ENCODE measurements at regions not wholly inside any gene's neighbourhood (a gene's known extent, or its start where the extent isn't known, plus 50 kb on each side); places are given as distances from the start of the nearest gene placed in this dataset.
"Not testable (repeated sequence)": the region's sequence is repeated elsewhere in the genome, so short reads cannot be mapped to it uniquely, and the experiment has no call there.

DNA sequence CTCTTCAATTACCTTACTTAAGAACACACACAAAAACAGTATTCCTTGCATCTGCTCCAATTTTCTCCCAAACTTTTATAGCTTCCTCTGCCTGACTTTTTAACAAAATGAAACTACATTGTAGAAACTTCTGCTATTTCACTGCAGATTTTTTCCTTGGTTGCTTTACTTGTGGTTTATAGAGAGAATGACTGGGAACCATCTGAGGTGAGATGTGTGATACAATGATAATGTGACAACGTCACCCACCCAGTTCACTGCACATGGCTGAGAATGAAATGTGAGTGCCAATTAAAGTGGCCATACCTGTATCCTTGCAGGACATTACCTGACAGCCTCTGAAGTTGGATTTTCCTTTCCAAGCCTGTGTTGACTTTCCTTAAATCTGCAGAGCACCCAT, 258.4 kb downstream of the CD83 start:
- DNase-seq, result no peak

DNA sequence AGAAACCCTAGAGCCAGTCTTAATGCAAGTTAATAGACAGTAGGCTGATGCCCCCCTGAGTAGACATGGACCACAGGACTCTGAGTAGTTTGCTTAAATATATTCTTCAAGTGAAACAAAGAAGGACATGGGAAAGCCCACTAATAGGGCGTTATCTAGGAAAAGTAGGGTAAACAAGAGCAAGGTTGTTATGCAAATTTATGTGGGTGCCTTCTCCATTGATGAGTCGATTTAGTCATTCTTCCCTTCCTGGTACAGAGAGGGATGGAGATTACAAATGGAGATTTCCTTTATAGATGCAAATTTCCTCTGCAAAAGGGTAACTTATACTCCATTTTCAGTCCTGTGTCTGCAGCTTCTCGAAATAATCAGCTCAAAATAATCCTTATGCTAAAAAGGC, 262.0 kb downstream of the CD83 start:
- no peak for DNase-seq

DNA sequence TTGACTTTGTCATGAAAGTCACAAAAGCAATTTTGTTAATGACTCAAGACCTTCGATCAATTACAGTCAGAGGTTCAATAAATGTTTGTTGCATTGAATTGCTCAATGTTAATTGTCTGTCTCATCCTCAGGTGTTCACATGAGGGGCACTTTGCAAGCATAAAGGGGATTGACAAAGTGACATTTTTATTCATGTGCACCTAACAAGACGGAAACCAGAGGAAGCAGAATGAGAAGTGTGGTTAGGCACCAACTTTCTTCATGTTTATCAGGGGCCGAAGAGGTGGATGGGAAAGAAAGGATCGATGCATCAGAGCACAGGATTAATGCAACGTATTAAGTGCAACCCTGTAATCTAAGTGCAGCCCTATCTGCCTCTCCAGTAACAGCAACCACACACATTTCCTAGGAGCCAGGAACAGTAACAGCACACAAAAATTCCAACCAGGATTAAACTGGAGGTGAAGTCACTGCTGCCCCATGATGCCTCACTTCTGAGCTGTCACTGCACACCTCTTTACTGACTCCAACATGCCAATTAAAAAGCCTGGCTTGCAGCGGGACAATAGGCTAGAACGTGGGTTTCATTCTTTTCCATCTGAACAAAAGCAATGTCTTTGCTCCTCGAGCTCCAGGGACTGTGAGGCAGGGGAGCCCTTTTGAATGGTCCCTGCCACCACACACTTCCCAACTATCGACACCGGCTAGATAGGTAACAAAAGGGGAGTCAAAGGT, 262.7 kb downstream of the CD83 start:
- no peak for DNase-seq

DNA sequence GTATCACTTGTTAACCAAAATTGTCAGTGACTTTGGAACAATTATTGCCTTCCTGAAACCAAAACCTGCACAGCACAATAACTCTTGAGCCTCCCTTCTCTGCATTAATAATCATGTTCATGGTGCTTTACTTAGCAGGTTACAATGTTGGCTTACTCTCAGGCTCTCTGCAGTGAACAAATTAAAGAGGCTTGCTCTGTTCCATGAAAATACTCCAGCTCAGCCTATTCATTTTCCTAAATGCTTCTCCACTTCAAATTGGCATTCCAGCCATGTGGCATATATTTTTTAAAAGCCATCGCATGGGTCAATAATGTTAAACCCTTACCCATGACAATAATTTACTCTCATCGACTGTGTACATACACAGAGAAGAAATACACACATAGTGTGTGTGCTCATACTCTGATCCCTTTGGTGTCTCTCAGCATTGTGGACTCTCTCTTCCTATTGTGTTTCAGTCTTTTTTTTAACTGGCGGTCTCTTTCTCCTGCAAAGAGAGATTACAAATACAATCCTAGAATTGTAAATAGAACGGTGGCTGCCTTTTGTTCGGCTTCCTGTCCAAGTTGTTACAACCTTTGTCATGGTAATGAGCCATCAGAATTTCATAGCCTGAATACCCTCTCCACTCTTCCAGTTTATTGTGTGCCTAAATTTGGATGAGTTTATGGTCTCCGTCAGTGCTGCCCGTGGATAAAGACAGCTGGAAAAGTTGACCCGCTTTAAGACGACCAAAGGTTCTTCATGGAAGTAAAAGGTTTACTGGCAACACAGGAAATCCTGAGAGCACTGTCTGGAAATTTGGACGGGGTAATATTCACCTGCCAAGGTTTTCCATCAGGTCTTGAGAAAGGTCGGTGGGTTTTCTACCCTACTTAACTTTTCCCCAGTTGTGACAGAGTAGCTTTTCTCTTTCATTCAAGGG, 263.6 kb downstream of the CD83 start:
- DNase-seq, result no peak

DNA sequence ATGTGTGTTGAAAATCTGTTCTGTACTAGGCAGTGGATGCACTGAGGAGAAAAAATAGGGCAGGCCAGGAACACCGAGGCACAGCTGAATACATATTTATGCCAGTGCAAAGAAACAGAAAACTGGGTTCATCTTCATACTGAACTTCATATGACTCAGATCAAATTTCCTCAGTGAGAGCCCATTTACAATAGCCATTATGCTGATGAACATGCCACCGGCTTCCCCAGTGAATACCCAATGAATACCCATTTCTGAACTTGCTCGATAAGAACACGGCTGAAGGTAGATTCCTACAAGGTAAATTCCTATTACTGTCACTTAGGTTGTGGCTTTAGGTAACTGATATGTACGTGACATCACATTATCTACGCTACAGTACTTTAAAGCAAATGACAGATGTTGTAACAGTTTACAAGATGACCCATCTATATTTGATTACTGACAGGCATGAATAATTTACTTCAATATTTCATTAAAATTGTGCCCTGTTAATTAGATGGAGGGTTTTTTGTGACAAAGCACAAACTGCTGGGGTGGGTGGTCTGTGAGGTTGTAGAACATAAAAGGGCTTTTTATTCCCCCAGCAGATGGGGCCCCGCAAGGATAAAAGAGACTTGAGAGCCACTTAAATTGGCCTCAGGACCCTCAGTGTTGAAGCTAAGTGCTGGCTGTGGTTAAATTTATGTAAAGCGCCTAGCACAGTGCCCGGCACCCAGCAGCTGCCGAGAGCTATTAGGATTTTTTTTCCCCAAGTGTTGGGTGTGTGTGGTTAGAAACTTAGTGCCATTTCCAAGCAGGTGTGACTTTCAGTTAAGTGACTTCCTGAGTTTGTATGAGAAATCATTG, 264.5 kb downstream of the CD83 start:
- DNase-seq, result no peak

DNA sequence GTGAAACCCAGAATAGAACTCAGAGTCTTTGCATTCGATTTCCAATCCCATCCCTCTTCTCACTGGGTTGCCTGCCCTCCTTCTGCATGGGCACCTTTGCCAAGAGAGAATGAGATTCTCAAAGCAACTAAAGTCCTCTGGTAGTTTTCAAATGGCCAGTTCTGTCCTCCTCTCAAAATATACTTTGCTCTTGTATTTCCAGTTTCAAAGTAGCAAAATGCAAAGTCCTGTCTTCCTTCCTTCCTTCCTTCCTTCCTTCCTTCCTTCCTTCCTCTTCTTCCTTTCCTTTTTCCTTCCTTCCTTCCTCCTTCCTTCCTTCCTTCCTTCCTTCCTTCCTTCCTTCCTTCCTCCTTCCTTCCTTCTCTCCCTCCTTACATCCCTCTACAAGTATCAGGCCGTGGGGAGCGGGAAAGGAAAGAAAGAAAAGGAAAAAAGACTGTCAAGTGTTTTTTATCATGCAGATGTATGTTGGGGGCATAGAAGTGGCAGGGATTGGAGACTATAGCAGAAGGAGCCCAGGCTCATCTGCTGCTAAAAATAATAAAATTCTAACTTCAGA, 265.2 kb downstream of the CD83 start:
- no peak for DNase-seq

DNA sequence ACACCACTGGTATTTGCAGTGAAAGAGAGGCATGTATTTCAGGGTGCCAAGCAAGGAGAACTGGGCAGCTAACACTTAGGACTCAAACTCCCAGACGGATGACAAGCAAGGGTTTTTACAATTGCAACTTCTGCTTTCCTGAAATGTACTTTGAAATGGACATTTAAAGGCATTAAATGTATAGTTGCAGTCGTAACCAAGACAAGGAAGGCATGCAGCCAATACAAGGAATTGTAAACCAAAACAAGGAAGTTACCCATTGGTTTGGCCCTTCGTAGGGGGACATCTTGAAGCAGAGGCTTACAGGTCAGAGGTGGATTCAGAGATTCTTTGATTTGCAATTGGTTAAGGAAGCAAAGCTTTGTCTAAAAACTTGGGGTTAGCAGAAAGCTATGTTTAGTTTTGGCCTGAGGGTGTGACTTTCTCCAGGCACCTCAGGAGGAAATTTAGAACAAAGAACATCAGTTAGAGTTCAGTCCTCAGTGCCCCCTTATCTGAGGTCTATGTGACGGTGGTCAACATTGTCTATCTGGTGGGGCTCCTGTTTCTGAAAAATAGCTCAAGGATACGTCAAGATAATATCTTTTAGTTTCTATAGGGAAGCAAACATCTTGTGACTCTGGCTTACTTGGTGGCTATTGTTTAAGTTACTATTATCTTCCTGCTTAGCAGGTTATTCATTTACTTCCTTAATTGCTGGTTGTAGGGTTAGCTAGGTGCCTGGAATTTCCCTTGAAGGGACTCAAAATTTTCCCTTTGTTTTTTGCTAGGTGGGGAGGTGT, 266.0 kb downstream of the CD83 start:
- DNase-seq, result no peak

DNA sequence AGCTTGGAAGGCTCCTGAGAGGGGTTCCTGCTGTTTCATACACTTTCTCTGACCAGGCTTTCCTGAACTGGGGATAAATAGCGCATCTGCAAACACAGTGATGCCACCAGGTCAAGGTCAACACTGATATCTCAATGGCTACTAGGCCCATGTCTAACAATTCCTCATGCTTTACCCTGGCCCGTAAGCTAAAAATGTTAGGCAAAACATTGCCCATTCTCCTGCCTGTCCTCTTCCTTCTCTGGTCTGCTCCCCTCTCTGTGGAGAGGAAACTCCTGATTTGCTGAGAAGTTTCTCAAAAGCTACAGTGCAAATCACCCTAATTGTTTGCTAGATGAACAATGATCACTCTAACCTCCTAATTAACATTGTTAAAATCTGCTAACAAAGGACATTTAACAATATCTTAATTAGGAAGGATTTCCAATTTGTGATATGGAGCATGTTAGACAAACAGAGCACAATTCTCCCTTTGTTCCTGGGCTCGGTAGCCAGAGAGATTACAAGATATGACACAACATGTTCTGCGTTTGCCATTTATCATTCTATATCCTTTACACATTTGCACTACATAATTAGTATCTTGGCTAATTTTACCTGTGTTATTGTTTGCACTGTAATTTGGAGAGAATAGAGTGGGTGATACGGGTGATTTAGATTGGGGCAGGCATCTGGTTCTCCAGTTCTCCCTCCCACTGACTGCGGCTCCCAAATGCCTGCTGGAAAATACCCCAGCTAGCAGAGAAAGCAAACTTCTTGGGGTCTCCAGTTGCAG, 266.8 kb downstream of the CD83 start:
- no peak for DNase-seq

DNA sequence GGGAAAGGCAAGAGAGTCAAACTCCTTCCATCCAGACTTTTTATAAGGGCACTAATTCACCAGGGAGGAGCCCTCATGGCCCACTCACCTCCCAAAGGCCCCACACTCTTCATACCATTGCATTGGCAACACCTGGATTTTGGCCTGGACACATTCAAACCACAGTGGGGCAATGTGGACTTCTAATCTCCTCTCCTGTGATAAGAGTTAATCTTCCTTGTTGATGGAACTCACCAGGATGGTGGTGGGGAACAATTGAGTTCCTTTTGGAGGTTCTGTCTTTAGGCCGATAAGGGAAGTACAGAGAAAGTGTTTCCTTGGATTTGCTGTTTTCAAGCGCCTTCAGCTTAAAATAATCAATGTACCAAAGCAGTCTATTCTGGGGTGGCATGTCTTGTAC, 268.7 kb downstream of the CD83 start:
- no peak for DNase-seq

DNA sequence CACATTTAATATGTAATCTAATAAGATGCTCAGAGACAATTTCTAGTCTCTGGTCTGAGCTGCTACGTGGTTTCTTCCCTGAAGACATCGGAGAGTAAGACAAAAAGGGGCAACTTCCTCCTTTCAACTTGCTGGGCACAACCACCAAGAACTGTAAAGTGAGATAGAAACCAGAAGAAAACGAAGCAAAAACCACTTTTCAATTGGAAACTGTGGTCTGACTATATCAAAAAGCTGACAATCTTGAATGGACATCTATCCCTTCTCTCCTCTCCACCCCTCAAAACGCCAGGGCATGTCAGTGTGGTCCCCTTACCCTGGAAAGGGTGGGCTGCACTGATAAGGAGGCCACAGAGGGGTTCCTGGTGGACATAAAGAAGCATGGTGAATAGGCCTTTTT, 269.1 kb downstream of the CD83 start:
- DNase-seq, result no peak

DNA sequence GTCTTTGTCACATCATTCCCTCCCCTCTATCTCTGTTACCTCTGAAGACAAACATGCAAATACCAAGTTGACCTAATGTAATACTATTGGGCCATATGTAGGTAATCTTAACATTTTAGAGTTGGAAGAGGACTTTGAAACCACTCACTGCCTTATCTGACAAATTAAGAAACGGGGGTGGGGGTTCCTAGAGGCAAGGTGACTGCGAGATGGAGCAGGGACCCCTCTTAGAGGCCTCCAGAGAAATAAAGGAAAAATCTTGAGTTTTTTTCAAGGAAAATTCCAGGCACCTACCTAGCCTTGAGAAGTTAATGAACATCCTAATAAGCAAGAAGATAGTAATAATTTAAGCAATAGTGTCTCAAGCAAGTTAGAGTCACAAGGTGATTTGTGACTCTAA, 270.8 kb downstream of the CD83 start:
- no peak for DNase-seq

DNA sequence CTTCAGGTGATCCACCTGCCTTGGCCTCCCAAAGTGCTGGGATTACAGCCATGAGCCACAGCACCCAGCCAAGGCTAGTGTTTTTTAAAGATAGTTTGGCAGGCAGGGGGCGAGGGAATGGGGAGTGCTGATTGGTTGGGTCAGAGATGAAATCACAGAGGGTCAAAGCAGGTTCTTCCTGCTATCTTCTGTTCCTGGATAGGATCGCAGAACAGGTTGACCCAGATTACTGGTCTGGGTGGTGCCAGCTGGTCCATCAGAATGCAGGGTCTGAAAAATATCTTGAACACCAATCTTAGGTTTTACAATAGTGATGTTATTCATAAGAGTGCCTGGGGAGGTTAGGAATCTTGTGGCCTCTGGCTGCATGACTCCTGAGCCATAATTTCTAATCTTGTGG, 272.2 kb downstream of the CD83 start:
- DNase-seq, result not testable (repeated sequence)

DNA sequence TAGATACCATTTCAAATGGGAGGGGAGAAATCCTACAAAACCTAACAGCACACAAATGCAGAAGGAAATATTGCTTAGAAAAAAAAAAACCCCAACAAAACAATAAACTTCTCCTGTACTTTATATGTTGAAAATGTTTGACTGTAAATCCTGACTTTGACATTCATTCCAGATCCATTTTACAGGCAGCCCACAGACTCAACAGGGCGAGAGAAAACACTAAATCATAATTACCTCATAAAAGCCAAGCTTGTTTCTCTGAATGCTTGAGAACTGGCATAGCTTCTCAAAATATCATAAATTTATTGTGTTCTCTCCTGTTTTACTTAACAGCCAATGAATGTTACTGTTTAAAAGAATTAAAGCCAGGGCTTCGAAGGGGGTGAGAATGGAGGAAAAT, 273.2 kb downstream of the CD83 start:
- DNase-seq, result no peak

DNA sequence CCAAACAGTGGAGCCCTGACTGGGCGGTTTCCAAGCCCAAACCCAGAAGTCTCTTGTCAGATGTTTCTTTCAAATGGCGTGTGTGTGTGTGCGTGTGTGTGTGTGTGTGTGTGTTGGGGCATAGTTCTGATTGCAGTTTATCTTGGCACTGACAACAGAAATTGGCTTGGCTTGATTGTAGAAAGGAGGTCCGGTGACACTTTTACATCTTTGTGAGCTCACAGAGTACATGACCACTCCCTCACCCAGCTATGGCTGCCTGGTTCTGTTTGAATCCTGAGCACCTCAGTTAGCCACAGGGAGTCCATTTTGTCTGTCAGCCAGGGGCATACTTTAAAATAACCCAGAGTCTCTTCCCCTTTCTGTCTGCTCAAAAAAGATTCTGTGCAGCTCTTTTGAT, 276.3 kb downstream of the CD83 start:
- DNase-seq, result no peak

DNA sequence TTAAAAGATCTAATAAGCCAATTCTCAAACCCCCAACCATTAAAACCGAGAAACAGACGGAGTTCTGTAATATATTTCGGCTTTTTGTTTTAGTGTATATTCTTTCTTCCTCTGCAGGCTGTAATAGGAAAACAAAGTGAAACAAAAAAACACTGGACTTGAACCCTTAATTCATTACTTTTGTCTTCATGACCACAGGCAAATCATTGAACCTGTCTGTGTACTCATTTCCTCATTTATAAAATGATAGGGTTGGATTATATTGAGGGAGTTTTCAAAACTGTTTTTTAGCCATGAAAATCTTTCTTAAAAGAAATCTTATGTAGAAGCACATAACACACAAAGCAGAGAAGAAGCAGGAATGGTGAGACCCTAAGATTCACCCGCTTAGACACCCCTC, 278.8 kb downstream of the CD83 start:
- no peak for DNase-seq

DNA sequence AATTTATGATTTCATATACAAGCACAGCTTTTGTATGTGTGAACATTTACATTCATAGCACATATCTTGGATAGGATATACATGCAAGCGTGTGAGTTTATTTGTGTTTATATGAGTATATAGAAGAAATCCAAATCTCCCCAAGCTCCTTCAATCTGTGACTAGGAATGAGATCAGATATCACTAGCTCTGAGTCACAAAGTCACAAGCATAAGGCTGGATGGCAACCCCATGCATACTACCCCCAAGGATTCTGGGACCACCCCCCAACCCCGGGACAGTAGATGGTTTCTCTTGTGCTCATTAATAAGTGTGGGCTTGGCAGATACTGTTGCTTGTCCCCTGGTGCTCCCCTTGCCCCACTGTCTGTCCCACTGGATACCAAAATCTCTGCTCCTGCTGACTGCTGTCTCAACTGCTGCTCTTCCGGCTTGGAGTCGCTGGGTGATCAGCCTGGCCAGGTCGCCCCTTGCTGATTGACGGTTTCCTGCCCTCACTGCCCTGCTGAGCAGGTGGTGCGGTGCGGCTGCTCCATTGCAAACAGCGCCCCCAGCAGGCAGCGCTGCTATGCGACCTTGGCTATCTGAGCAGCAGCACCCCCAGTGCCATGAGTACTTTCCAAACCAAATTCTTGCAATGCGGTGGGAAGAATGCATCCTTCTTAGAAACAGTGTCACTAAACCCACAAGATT, 279.4 kb downstream of the CD83 start:
- DNase-seq, result no peak

DNA sequence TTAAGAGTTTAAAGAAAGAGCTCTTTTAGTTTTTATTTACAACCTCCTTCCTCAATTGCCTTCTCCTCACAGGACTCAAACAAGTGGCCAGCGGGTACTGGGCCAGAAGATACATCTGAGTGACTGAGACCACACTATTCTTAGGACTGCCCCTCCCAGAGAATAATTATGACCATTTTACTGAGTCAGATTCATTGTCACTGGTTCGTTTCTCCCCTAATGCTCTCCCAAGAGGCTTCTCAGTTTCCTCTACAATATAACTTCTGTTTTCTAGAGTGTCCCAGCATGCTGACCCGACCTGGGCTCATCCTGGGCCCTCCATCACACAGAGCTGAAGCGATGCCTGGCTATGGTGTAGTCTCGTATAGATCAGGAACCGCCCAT, 279.9 kb downstream of the CD83 start:
- no peak for DNase-seq

DNA sequence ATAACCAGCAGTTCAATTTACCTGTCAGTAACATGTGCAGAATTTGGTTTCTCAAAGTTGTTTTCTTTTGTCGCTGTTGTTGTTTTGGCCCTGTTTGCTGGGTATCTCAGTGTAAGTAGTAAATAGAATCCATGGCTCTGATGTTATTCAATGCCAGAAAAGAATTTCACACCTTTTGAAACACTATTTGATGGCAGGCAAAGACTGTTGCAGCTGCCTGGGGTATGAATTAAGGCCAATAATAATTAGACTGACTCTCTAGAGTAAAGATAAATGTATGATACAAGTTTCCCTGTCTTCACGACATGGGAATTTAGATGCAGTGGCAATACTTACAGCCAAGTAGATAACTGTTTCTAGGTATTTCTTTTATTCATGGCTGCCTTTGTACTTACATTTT, 281.4 kb downstream of the CD83 start:
- DNase-seq, result no peak

DNA sequence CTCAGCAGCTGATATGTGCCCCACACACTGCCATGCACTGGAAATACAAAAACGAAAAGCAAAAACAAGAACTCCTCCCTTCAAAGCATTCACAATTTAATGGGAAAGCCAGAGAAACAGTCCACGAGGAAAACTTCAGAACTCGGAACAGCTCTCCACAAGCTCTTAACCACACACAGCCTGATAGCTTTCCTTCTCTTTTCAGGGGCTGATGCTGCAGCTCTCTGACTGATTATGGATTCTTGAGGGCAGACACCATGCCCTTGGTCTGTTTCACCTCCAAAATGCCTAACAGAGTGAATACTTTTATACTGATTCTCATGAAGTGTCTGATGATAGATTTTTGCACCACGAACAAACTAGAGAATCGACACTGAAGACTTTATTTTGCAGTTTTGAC, 282.1 kb downstream of the CD83 start:
- DNase-seq, result no peak

DNA sequence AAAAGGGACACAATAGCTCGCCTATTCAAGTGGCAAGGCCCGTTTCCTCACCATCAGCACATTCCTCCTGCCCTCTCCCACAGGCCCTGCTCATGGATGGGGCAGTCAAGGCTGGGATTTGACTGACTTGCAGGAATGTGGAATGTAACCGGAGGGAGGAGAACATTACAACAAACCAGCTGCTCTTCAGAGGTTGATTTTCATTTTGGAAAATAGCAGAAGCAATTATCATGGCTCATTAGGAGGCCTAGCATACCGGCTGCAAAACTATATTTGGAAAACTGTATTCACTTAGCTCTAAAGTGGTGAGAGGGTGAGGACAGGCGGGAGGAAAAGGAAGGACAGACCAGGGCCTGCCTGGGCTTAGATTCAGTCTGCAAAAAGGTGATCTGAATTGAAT, 283.7 kb downstream of the CD83 start:
- no peak for DNase-seq

Measured in stimulated activated naive CD4-positive, alpha-beta T cell (primary cell).